ENCODE measurements at regions not wholly inside any gene's neighbourhood (a gene's known extent, or its start where the extent isn't known, plus 50 kb on each side); places are given as distances from the start of the nearest gene placed in this dataset.
"Not testable (repeated sequence)": the region's sequence is repeated elsewhere in the genome, so short reads cannot be mapped to it uniquely, and the experiment has no call there.

GRCh38 chr9:82820186-82820585 lies 242.8 kb downstream of the RASEF start:
- ATAC-seq, result no peak

- no peak for ATAC-seq
These were observed 233.1 kb downstream of the RASEF start for GRCh38 chr9:82829818-82830217.

- ATAC-seq, result no peak
These were observed 197.4 kb downstream of the RASEF start for GRCh38 chr9:82865524-82865923.

- ATAC-seq, result no peak
These were observed 182.4 kb downstream of the RASEF start for GRCh38 chr9:82880336-82881050.

- ATAC-seq, result no peak
These were observed 180.8 kb downstream of the RASEF start for GRCh38 chr9:82882138-82882537.

GRCh38 chr9:82882748-82883147 lies 180.2 kb downstream of the RASEF start:
- ATAC-seq, result no peak

- no peak for ATAC-seq
These were observed 179.5 kb downstream of the RASEF start for GRCh38 chr9:82883436-82883835.

GRCh38 chr9:82883974-82884373 lies 179.0 kb downstream of the RASEF start:
- not testable (repeated sequence) for ATAC-seq

- no peak for ATAC-seq
These were observed 172.5 kb downstream of the RASEF start for GRCh38 chr9:82890401-82890800.

GRCh38 chr9:82890865-82891264 lies 172.1 kb downstream of the RASEF start:
- ATAC-seq, result no peak

- no peak for ATAC-seq
These were observed 171.6 kb downstream of the RASEF start for GRCh38 chr9:82891321-82891720.

- no peak for ATAC-seq
These were observed 169.4 kb downstream of the RASEF start for GRCh38 chr9:82893549-82893948.

- ATAC-seq, result no peak
These were observed 168.4 kb downstream of the RASEF start for GRCh38 chr9:82894548-82894947.

GRCh38 chr9:82894961-82895821 lies 167.8 kb downstream of the RASEF start:
- no peak for ATAC-seq

- ATAC-seq, result no peak
These were observed 167.2 kb downstream of the RASEF start for GRCh38 chr9:82895822-82896110.

- ATAC-seq, result no peak
These were observed 159.4 kb downstream of the RASEF start for GRCh38 chr9:82903503-82903902.

GRCh38 chr9:82911996-82912395 lies 150.9 kb downstream of the RASEF start:
- no peak for ATAC-seq

GRCh38 chr9:82912645-82913044 lies 150.3 kb downstream of the RASEF start:
- ATAC-seq, result no peak

GRCh38 chr9:82916238-82916637 lies 146.7 kb downstream of the RASEF start:
- ATAC-seq, result not testable (repeated sequence)

GRCh38 chr9:82920154-82920553 lies 142.8 kb downstream of the RASEF start:
- ATAC-seq, result no peak

GRCh38 chr9:82922686-82923085 lies 140.3 kb downstream of the RASEF start:
- ATAC-seq, result no peak

GRCh38 chr9:82923092-82923911 lies 139.6 kb downstream of the RASEF start:
- ATAC-seq, result no peak

GRCh38 chr9:82923912-82924605 lies 138.9 kb downstream of the RASEF start:
- ATAC-seq, result no peak
